Endothelial cell of hepatic sinusoid (primary cell): ENCODE measurements at regions not wholly inside any gene's neighbourhood (a gene's known extent, or its start where the extent isn't known, plus 50 kb on each side); places are given as distances from the start of the nearest gene placed in this dataset.
"Not testable (repeated sequence)": the region's sequence is repeated elsewhere in the genome, so short reads cannot be mapped to it uniquely, and the experiment has no call there.

Experiments used
- in situ Hi-C: cut with HindIII; loops from 2 replicates; pipeline ENCODE4 v1.10.0; 2017; ENCODE audit warnings: low sequenced_read_pairs

DNA sequence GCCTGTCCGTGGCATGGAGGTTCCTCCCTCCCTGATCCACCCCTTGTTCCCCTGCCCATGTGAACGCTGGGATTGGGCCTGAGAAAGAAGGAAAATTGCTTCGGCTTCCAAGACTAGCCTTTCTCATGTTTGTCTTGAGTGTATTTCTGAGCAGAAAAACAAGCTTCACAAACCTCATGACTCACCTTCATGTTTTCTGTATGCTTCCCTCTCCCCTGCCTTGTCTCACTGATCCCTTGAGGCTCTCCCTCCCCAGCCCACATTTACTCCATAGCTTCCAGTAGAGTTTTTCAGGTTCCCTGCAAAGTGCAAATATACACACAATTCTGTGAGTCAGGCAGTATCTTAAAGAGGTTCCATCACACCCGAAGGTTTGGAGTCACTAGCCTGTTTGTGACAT lies 572.4 kb downstream of the UQCRFS1 start:
- in situ Hi-C loops: no loop called here

DNA sequence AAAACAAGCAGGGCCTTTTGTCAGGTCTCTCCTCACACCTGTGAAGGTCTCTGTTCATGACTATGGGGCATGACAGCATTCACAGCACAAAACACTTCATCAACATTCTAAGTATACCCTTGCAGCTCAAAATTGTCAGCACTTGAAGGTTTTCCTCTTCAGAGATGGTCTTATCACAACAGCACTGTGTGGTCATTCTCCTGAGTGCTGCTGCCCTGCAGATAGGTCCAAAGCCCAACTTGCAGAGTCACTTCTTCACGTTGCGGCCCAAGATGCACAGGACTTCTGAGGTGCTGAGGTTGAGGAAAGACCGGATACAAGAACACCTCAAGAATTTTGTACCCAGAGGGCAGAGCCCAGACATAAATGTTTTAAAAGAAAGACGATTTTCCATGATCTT lies 574.5 kb downstream of the UQCRFS1 start:
- in situ Hi-C loops: loop anchor here (10.0 kb wide), 1 partner anchor 314 kb away; no protein-coding TSS in a partner anchor

- in situ Hi-C loops: loop anchor here (10.0 kb wide), 1 partner anchor 312 kb away; no protein-coding TSS in a partner anchor
These were observed 576.2 kb downstream of the UQCRFS1 start for GRCh38 chr19:28636706-28637105.

GRCh38 chr19:28636016-28636629 lies 576.8 kb downstream of the UQCRFS1 start:
- in situ Hi-C loops: loop anchor here (10.0 kb wide), 1 partner anchor 311 kb away; no protein-coding TSS in a partner anchor

DNA sequence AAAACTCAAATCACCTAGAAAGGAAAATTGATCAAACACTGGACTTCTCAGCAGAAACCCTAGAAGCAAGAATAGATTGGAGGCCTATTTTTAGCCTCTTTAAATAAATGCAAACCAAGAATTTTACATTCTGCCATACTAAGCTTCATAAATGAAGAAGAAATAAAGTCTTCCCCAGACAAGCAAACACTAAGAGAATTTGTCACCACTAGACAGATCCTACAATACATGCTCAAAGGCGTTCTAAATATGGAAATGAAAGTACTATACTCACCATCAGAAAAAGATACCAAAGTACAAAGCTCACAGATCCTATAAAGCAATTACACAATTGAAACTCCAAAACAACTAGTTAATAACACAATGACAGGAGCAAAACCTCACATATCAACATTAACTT lies 578.1 kb downstream of the UQCRFS1 start:
- in situ Hi-C loops: loop anchor here (10.0 kb wide), 1 partner anchor 310 kb away; no protein-coding TSS in a partner anchor

DNA sequence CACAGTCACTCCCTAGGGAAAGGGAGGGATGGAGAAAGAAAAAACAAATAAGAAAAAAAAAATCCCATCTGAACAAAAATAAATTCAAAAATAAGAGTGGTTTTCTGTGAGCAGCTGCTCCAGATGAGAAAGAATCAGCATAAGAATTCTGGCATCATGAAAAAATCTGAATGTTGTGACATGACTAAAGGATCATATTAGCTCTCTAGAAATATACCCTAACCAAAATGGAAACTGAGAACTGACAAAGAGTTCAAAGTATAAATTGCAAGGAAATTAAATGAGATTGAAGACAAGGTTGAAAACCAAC lies 579.0 kb downstream of the UQCRFS1 start:
- in situ Hi-C loops: loop anchor here (10.0 kb wide), 1 partner anchor 309 kb away; no protein-coding TSS in a partner anchor

- in situ Hi-C loops: loop anchor here (10.0 kb wide), 1 partner anchor 309 kb away; no protein-coding TSS in a partner anchor
These were observed 579.5 kb downstream of the UQCRFS1 start for GRCh38 chr19:28633319-28634018.

GRCh38 chr19:28632371-28633080 lies 580.4 kb downstream of the UQCRFS1 start:
- in situ Hi-C loops: loop anchor here (10.0 kb wide), 1 partner anchor 308 kb away; no protein-coding TSS in a partner anchor

- in situ Hi-C loops: loop anchor here (10.0 kb wide), 1 partner anchor 307 kb away; no protein-coding TSS in a partner anchor
These were observed 581.0 kb downstream of the UQCRFS1 start for GRCh38 chr19:28631961-28632360.

DNA sequence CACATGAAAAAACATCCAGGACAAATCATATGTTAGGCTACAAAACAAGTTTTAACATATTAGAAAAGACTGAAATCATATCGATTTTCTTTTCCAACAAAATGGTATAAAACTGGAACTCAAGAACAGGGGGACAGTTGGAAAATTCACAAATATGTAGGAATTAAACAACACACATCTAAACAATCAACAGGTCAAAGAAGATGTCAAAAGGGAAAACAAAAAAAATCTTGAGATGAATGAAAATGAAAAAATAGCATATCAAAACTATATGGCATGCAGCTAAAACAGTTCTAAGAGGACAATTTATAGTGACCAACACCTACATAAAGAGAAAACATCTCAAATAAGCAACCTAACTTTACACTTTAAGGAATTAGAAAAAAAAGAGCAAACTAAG lies 585.3 kb downstream of the UQCRFS1 start:
- in situ Hi-C loops: no loop called here

GRCh38 chr19:28626407-28626806 lies 586.5 kb downstream of the UQCRFS1 start:
- in situ Hi-C loops: not testable (repeated sequence)

DNA sequence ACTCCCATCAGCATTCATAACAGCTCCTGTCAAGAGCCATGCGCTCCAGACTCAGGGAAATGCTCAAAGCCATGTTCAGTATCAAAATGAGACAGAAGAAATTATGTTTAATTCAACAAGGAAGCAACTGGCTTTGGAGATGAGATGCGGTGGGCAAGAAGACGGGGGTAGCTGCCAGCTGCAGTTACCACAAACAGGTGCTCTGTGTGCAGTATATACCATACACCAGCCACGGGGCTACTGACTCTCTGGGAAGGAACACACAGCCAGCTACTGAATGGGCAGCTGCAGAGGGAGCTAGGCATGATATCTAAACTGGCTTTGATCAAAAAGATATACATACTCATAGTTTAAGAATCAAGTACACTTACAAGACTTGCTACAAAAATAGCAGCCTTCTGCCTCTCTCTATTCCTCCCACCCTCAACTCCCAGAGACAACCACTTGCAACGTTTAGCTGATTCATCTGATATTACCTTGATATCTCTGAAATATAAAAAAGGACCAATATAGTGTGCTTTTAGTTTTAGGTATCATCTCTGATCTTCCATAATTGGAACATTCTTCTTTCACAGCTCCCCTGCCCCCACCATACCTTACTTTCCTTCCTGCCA lies 593.0 kb downstream of the UQCRFS1 start:
- in situ Hi-C loops: no loop called here

DNA sequence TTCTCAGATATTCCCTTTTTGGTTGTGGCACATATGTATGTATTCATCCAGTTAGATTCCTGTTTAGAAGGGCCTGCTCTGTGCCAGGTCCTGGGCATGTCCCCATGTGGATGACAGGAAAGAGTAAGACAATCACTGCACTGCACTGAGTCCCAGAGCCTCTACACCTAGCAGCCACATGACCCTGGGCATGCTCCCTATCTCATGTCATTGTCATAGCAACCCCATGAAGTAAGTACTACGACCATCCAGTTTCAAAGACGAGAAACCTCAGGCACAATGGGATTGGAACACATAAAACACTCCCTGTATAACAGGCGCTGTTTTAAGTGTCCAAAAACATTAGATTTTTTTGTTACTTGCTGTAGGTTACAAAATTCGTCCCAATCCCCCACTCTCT lies 594.4 kb downstream of the UQCRFS1 start:
- in situ Hi-C loops: no loop called here

DNA sequence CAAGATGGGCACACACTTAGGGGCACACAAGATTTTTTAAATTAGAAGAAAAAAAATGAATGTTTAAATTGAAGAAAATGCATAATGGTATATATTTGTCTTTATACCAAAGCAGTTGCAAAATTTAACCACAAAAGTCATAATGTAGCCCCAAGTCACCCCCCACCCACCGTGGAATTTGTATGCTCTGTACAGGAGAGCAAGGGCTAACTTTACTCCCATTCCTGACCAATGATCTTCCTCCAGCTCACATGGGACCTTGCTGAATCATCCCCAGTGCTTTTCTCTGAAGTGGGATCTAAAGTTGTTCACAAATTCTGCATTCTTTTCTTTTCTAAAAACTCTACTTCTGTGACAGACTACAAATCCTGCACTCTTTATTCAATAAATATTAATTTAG lies 597.0 kb downstream of the UQCRFS1 start:
- in situ Hi-C loops: no loop called here

GRCh38 chr19:28615546-28615916 lies 597.4 kb downstream of the UQCRFS1 start:
- in situ Hi-C loops: no loop called here

- in situ Hi-C loops: no loop called here
These were observed 598.1 kb downstream of the UQCRFS1 start for GRCh38 chr19:28614634-28615545.

- in situ Hi-C loops: no loop called here
These were observed 600.6 kb downstream of the UQCRFS1 start for GRCh38 chr19:28612275-28612769.

DNA sequence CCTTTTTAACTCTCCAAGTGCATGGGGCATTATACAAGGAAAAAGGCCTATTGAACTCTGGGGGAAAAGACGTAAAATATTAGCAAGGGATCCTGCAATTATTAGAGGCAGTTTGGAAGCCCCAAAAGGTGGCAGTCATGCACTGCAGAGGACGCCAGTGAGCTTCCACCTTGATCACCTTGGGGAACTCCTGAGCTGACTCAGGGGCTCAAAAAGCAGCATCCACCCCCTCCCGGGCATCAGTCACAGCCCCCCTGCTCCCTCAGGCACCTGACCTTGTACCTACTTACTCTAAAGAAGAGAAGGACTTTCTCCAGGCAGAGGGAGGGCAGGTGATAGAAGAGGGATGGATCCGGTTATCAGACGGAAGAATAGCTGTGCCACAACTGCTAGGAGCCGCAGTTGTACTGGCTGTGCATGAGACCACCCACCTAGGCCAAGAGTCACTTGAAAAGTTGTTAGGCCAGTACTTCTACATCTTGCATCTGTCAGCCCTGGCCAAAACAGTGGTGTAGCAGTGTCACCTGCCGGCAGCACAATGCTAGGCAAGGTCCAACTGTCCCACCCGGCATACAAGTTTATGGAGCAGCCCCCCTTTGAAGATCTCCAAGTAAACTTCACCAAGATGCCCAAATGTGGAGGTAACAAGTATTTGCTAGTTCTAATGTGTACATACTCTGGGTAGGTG lies 601.6 kb downstream of the UQCRFS1 start:
- in situ Hi-C loops: not testable (repeated sequence)

- in situ Hi-C loops: no loop called here
These were observed 602.2 kb downstream of the UQCRFS1 start for GRCh38 chr19:28610731-28611130.
